IMR-90 (cell line): ENCODE measurements at regions not wholly inside any gene's neighbourhood (a gene's known extent, or its start where the extent isn't known, plus 50 kb on each side); places are given as distances from the start of the nearest gene placed in this dataset.

Experiments used
- ATAC-seq: fragments of 200-7000 bp; cut with Tn5 transposase; 2 replicates; pipeline ENCODE4 v1.9.1; 2020; ENCODE audit warnings: low read depth, mild to moderate bottlenecking, moderate library complexity
- BruUV-seq: library from RNA; stranded (reverse); fragments of 400-500 nt; replicated peaks from 2 replicates; lab custom pipeline; 2021; lab: Mats Ljungman, UMichigan
- CTCF ChIA-PET: fragments of 300-600 bp; formaldehyde crosslinking; extraction: SDS; loops from one replicate; lab custom pipeline; 2021; ENCODE audit warnings: antibody characterized with exemption; lab: Yijun Ruan, JAX
- POLR2A ChIA-PET: fragments of 300-600 bp; sonication (Branson Sonifier 250); formaldehyde crosslinking; loops from one replicate; lab custom pipeline; 2022; ENCODE audit warnings: antibody characterized with exemption; ENCODE audit not compliant: unreplicated experiment; lab: Charles Lee
- DNase-seq: peaks from one replicate; pipeline ENCODE4 v3.0.0; 2013
- H2AFZ ChIP-seq: replicated peaks from 2 replicates; pipeline ENCODE3; 2013; ENCODE audit warnings: low read length, mild to moderate bottlenecking; ENCODE audit not compliant: poor library complexity
- H2AK5ac ChIP-seq: 2 replicates; pipeline ENCODE4 v1.6.1; 2013; ENCODE audit warnings: low read depth, low read length, inconsistent platforms
- H2AK9ac ChIP-seq: replicated peaks from 2 replicates; pipeline ENCODE3; 2013; ENCODE audit warnings: mild to moderate bottlenecking, low read depth, low read length, moderate library complexity; ENCODE audit not compliant: poor library complexity
- H2BK120ac ChIP-seq: 2 replicates; pipeline ENCODE4 v1.6.1; 2013; ENCODE audit warnings: low read depth, low read length, inconsistent platforms
- H2BK15ac ChIP-seq: 3 replicates; pipeline ENCODE4 v1.6.1; 2013; ENCODE audit warnings: low read depth, low read length, inconsistent platforms
- H2BK20ac ChIP-seq: 2 replicates; pipeline ENCODE4 v1.6.1; 2013; ENCODE audit warnings: low read depth, mild to moderate bottlenecking, inconsistent platforms, low read length, moderate library complexity
- H2BK5ac ChIP-seq: 2 replicates; pipeline ENCODE4 v1.6.1; 2013; ENCODE audit warnings: mild to moderate bottlenecking, low read depth, low read length, inconsistent platforms; ENCODE audit not compliant: poor library complexity, severe bottlenecking
- H3K14ac ChIP-seq: replicated peaks from 2 replicates; pipeline ENCODE4 v1.6.1; 2013; ENCODE audit warnings: low read depth, low read length, inconsistent platforms
- H3K18ac ChIP-seq: 2 replicates; pipeline ENCODE4 v1.6.1; 2013; ENCODE audit warnings: low read depth, low read length, control low read depth
- H3K23ac ChIP-seq: 2 replicates; pipeline ENCODE4 v1.6.1; 2013; ENCODE audit warnings: low read depth, low read length, inconsistent platforms
- H3K27ac ChIP-seq: 2 replicates; pipeline ENCODE4 v1.5.1; 2013; ENCODE audit warnings: mild to moderate bottlenecking, control low read depth, low read length; ENCODE audit not compliant: insufficient read depth
- H3K27me3 ChIP-seq: 2 replicates; pipeline ENCODE4 v1.6.1; 2013; ENCODE audit warnings: low read length; ENCODE audit not compliant: control insufficient read depth, insufficient read depth
- H3K36me3 ChIP-seq: 2 replicates; pipeline ENCODE4 v1.6.1; 2013; ENCODE audit warnings: low read length, mixed read lengths; ENCODE audit not compliant: control insufficient read depth, insufficient read depth
- H3K4ac ChIP-seq: 2 replicates; pipeline ENCODE4 v1.6.1; 2013; ENCODE audit warnings: low read depth, low read length, inconsistent platforms
- H3K4me1 ChIP-seq: 2 replicates; pipeline ENCODE4 v1.6.1; 2013; ENCODE audit warnings: low read length, mixed read lengths; ENCODE audit not compliant: control insufficient read depth, insufficient read depth
- H3K4me2 ChIP-seq: 2 replicates; pipeline ENCODE4 v1.6.1; 2013; ENCODE audit warnings: low read depth, mild to moderate bottlenecking, control low read depth, low read length, moderate library complexity
- H3K4me3 ChIP-seq: 2 replicates; pipeline ENCODE4 v1.5.1; 2013; ENCODE audit warnings: low read depth, mild to moderate bottlenecking, control low read depth, low read length, moderate library complexity; ENCODE audit not compliant: insufficient read depth
- H3K56ac ChIP-seq: 2 replicates; pipeline ENCODE4 v1.6.1; 2013; ENCODE audit warnings: low read length, inconsistent platforms; ENCODE audit not compliant: insufficient read depth; ENCODE audit errors: extremely low read depth
- H3K79me1 ChIP-seq, 2 experiments: 2 replicates each; pipeline ENCODE4 v1.6.1; 2013; ENCODE audit warnings: low read length in 2 of 2, inconsistent platforms in 1 of 2, low read depth in 1 of 2
- H3K9ac ChIP-seq: 2 replicates; pipeline ENCODE4 v1.6.1; 2013; ENCODE audit warnings: low read depth, low read length, control low read depth
- H3K9me1 ChIP-seq: 2 replicates; pipeline ENCODE4 v1.6.1; 2013; ENCODE audit warnings: low read length, inconsistent platforms; ENCODE audit not compliant: insufficient read depth
- H3K9me3 ChIP-seq: 2 replicates; pipeline ENCODE4 v1.6.1; 2013; ENCODE audit warnings: low read length; ENCODE audit not compliant: control insufficient read depth, insufficient read depth
- H4K20me1 ChIP-seq: 2 replicates; pipeline ENCODE4 v1.6.1; 2013; ENCODE audit warnings: low read length, inconsistent platforms; ENCODE audit not compliant: insufficient read depth
- H4K5ac ChIP-seq: 2 replicates; pipeline ENCODE4 v1.6.1; 2013; ENCODE audit warnings: mild to moderate bottlenecking, low read depth, low read length, control low read depth
- H4K8ac ChIP-seq, 2 experiments: 2 replicates each; pipeline ENCODE4 v1.6.1; 2013; ENCODE audit warnings: low read depth in 2 of 2, low read length in 2 of 2, control low read depth in 1 of 2, inconsistent platforms in 1 of 2
- H4K91ac ChIP-seq: 2 replicates; pipeline ENCODE4 v1.6.1; 2013; ENCODE audit warnings: low read depth, low read length, inconsistent platforms; ENCODE audit not compliant: insufficient read depth
- BHLHE40 ChIP-seq: fragments of 150-350 bp; IDR thresholded peaks from 2 replicates; pipeline ENCODE4 v1.6.1; 2016; ENCODE audit warnings: mild to moderate bottlenecking, low read depth, low read length
- FOS ChIP-seq: fragments of 150-350 bp; IDR thresholded peaks from 2 replicates; pipeline ENCODE4 v1.6.1; 2016; ENCODE audit warnings: low read depth, low read length
- MAFK ChIP-seq: IDR thresholded peaks from 2 replicates; pipeline ENCODE4 v1.6.1; 2012; ENCODE audit warnings: low read depth, low read length, improper control_type of control experiment
- NFE2L2 ChIP-seq: fragments of 150-350 bp; IDR thresholded peaks from 2 replicates; pipeline ENCODE4 v1.6.1; 2016; ENCODE audit warnings: low read depth, mild to moderate bottlenecking, low read length
- SMC3 ChIP-seq: fragments of 150-350 bp; IDR thresholded peaks from 2 replicates; pipeline ENCODE4 v1.6.1; 2016; ENCODE audit warnings: low read depth, mild to moderate bottlenecking, antibody characterized with exemption, low read length, moderate library complexity
- WGBS, 2 experiments: methylation state at CpG; one replicate each; pipeline versions ENCODE4 v1.1.5 to v1.1.7; 2013; ENCODE audit warnings: missing lambda C conversion rate in 2 of 2; ENCODE audit not compliant: insufficient read length in 1 of 2; ENCODE audit errors: extremely low coverage in 2 of 2; 5-methylcytosine and 5-hydroxymethylcytosine counted together
- dilution Hi-C: fragments of 300-500 bp; cut with HindIII; formaldehyde crosslinking; loops from one replicate; pipeline ENCODE4 v1.14.3; 2018; ENCODE audit warnings: low sequenced_read_pairs; ENCODE audit not compliant: unreplicated experiment
- in situ Hi-C: fragments of 300-500 bp; cut with MboI; formaldehyde crosslinking; loops from 3 replicates; pipeline ENCODE4 v1.14.3; 2019; ENCODE audit warnings: low sequenced_read_pairs, inconsistent platforms, mixed read lengths
- intact Hi-C: fragments of 100-400 bp; cut with micrococcal nuclease; formaldehyde crosslinking; loops from 2 replicates; pipeline ENCODE4 v1.10.0; 2022
- TF ChIP-seq, protein P1 (sequence below): fragments of 150-350 bp; IDR thresholded peaks from 2 replicates; pipeline ENCODE4 v1.6.1; 2016; ENCODE audit warnings: low read depth, mild to moderate bottlenecking, low read length, moderate library complexity, borderline replicate concordance

DNA sequence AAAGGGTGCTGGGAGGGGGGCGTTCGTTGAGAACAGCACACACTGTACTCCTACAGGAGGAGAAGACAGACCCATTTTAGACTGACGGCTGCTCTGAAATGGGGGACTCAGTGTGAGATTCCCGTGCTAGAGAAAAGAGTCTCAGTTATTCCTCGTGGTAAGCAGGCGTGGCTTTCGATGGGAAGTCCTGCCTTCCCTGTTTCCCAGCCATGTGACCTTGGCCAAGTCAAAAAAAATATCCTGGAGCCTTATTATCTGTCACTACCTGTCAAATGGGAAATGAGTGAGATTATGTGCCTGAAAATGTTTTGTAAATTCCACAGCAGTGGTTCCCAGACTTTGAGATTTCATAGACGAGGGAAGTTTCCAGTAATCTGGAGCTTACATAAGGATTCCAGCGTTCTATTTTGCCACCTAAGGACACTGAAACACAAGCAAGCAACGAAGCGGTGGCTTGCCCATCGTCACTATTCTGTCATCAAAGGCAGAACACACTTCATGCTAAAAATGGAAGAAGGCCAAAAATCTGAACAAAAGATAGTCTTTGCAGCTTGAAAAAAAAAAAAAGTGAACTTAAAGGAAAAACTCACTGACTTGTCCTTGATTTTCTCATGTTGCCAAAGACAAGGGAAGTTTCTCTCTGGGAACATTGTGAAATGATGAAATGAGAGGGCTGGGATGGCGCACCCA is 253.4 kb upstream of the RPL38 start:
- no peak overlapping the region for H3K27ac ChIP-seq
- H4K91ac ChIP-seq: no peak overlapping the region
- H4K5ac ChIP-seq: no peak overlapping the region
- no TSS peak for BruUV-seq
- H3K9me1 ChIP-seq: no peaks in the 10 kb centered on the region
- no peak overlapping the region for H3K4me2 ChIP-seq
- H2BK15ac ChIP-seq: no peak overlapping the region
- H2AFZ ChIP-seq: no peak overlapping the region
- no peaks in the 10 kb centered on the region for H4K20me1 ChIP-seq
- WGBS, 2 experiments: no CpG with 5 or more reads among the region's 13 CpGs
- no peak overlapping the region for H2BK20ac ChIP-seq
- no peak overlapping the region for H2BK120ac ChIP-seq
- no peak overlapping the region for H3K4ac ChIP-seq
- no peak for DNase-seq
- TF ChIP-seq FOS (no peak), MAFK (no peak), SMC3 (no peak), NFE2L2 (no peak), BHLHE40 (no peak)
- TF ChIP-seq, protein P1, sequence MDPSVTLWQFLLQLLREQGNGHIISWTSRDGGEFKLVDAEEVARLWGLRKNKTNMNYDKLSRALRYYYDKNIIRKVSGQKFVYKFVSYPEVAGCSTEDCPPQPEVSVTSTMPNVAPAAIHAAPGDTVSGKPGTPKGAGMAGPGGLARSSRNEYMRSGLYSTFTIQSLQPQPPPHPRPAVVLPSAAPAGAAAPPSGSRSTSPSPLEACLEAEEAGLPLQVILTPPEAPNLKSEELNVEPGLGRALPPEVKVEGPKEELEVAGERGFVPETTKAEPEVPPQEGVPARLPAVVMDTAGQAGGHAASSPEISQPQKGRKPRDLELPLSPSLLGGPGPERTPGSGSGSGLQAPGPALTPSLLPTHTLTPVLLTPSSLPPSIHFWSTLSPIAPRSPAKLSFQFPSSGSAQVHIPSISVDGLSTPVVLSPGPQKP: no peak
- no peak for ATAC-seq
- no peak overlapping the region for H2BK5ac ChIP-seq
- no peak overlapping the region for H3K4me3 ChIP-seq
- no peaks in the 10 kb centered on the region for H3K4me1 ChIP-seq
- no peak overlapping the region for H4K8ac ChIP-seq
- no peaks in the 10 kb centered on the region for H3K79me1 ChIP-seq
- no peak overlapping the region for H3K9ac ChIP-seq
- ChIA-PET CTCF (no interaction called here), POLR2A (no interaction called here)
- no peak overlapping the region for H3K18ac ChIP-seq
- no peaks in the 10 kb centered on the region for H3K36me3 ChIP-seq
- H3K9me3 ChIP-seq: peaks cover 34% of the 10 kb centered on the region
- no peak overlapping the region for H3K23ac ChIP-seq
- H2AK9ac ChIP-seq: no peak overlapping the region
- intact Hi-C loops: no loop called here
- no peaks in the 10 kb centered on the region for H3K27me3 ChIP-seq
- no peak overlapping the region for H2AK5ac ChIP-seq
- in situ Hi-C loops: loop anchor here (25.0 kb wide), 1 partner anchor 162 kb away; no protein-coding TSS in a partner anchor
- no peak overlapping the region for H3K56ac ChIP-seq
- H3K14ac ChIP-seq: no peak overlapping the region
- dilution Hi-C loops: no loop called here
